ENCODE measurements at regions not wholly inside any gene's neighbourhood (a gene's known extent, or its start where the extent isn't known, plus 50 kb on each side); places are given as distances from the start of the nearest gene placed in this dataset.

GRCh38 chrX:117511379-117511778, 605.2 kb downstream of the KLHL13 start:
- Histone ChIP-seq H3K4me1 (ENCODE audit: control insufficient read depth, low read depth, low read length) (no peaks in the 10 kb centered on the region), H3K23ac (ENCODE audit: low read length) (no peak overlapping the region), H3K18ac (ENCODE audit: low read length) (no peak overlapping the region), H3K27me3 (ENCODE audit: insufficient read depth, low read length, poor library complexity) (no peaks in the 10 kb centered on the region), H3K9ac (ENCODE audit: low read length) (no peak overlapping the region), H3K36me3 (ENCODE audit: control insufficient read depth, insufficient read depth, low read length) (no peaks in the 10 kb centered on the region), H2BK120ac (ENCODE audit: low read depth, low read length) (no peak overlapping the region), H3K79me2 (ENCODE audit: control insufficient read depth, insufficient read depth, low read length) (no peaks in the 10 kb centered on the region), H4K8ac (ENCODE audit: low read depth, low read length) (no peak overlapping the region), H3K4me3 (ENCODE audit: low read length) (no peak overlapping the region), H3K4me2 (ENCODE audit: low read length) (no peak overlapping the region), H3K27ac (ENCODE audit: low read depth, low read length) (no peak overlapping the region), H4K5ac (ENCODE audit: low read length) (no peak overlapping the region), H2BK15ac (replicated peaks; ENCODE audit: low read depth) (no peak overlapping the region), H3K4ac (ENCODE audit: low read depth, low read length) (no peak overlapping the region), H3K79me1 (ENCODE audit: low read length) (no peaks in the 10 kb centered on the region), H3K56ac (ENCODE audit: low read length) (no peak overlapping the region), H2BK5ac (ENCODE audit: low read length) (no peak overlapping the region), H2AK5ac (ENCODE audit: low read length) (no peak overlapping the region)
- DNase-seq, result no peak

GRCh38 chrX:117510453-117510852, 606.2 kb downstream of the KLHL13 start:
- Histone ChIP-seq H3K27ac (ENCODE audit: low read depth, low read length) (no peak overlapping the region), H3K23ac (ENCODE audit: low read length) (no peak overlapping the region), H3K18ac (ENCODE audit: low read length) (no peak overlapping the region), H2AK5ac (ENCODE audit: low read length) (no peak overlapping the region), H3K4me1 (ENCODE audit: control insufficient read depth, low read depth, low read length) (no peaks in the 10 kb centered on the region), H3K4ac (ENCODE audit: low read depth, low read length) (no peak overlapping the region), H3K79me1 (ENCODE audit: low read length) (no peaks in the 10 kb centered on the region), H3K36me3 (ENCODE audit: control insufficient read depth, insufficient read depth, low read length) (no peaks in the 10 kb centered on the region), H3K27me3 (ENCODE audit: insufficient read depth, low read length, poor library complexity) (no peaks in the 10 kb centered on the region), H4K5ac (ENCODE audit: low read length) (no peak overlapping the region), H4K8ac (ENCODE audit: low read depth, low read length) (no peak overlapping the region), H3K79me2 (ENCODE audit: control insufficient read depth, insufficient read depth, low read length) (no peaks in the 10 kb centered on the region), H3K4me3 (ENCODE audit: low read length) (no peak overlapping the region), H2BK5ac (ENCODE audit: low read length) (no peak overlapping the region), H3K4me2 (ENCODE audit: low read length) (no peak overlapping the region), H3K56ac (ENCODE audit: low read length) (no peak overlapping the region), H3K9ac (ENCODE audit: low read length) (no peak overlapping the region), H2BK15ac (replicated peaks; ENCODE audit: low read depth) (no peak overlapping the region), H2BK120ac (ENCODE audit: low read depth, low read length) (no peak overlapping the region)
- no CpG with 5 or more reads among the region's 3 CpGs for WGBS (ENCODE audit: extremely low coverage, insufficient coverage, low lambda C conversion rate)
- peak; percentile 39 for DNase-seq

DNA sequence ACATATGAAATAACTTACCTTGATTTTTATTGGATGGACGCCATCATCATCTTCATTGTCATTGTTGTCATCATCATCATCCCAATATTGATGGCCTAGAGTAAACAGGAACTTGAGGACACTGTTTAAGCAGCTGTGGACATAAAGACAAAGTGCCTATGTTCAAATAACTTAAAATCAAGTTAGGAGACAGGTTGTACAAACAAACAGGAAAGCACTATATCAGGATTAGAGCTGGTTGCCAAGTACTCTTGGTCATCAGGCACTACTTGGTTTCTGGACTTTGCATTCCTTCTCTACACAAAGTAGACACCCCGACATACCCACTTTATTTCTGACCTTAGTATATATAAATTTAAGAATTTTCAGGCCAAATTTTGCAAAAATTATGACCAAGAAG, 608.6 kb downstream of the KLHL13 start:
- Histone ChIP-seq H3K56ac (ENCODE audit: low read length) (no peak overlapping the region), H2BK15ac (replicated peaks; ENCODE audit: low read depth) (no peak overlapping the region), H2BK5ac (ENCODE audit: low read length) (no peak overlapping the region), H4K5ac (ENCODE audit: low read length) (no peak overlapping the region), H3K4me1 (ENCODE audit: control insufficient read depth, low read depth, low read length) (no peaks in the 10 kb centered on the region), H2BK120ac (ENCODE audit: low read depth, low read length) (no peak overlapping the region), H3K23ac (ENCODE audit: low read length) (no peak overlapping the region), H3K79me1 (ENCODE audit: low read length) (no peaks in the 10 kb centered on the region), H3K27me3 (ENCODE audit: insufficient read depth, low read length, poor library complexity) (no peaks in the 10 kb centered on the region), H3K4me2 (ENCODE audit: low read length) (no peak overlapping the region), H4K8ac (ENCODE audit: low read depth, low read length) (no peak overlapping the region), H3K4ac (ENCODE audit: low read depth, low read length) (no peak overlapping the region), H3K4me3 (ENCODE audit: low read length) (no peak overlapping the region), H3K9ac (ENCODE audit: low read length) (no peak overlapping the region), H3K27ac (ENCODE audit: low read depth, low read length) (no peak overlapping the region), H3K36me3 (ENCODE audit: control insufficient read depth, insufficient read depth, low read length) (no peaks in the 10 kb centered on the region), H2AK5ac (ENCODE audit: low read length) (no peak overlapping the region), H3K79me2 (ENCODE audit: control insufficient read depth, insufficient read depth, low read length) (no peaks in the 10 kb centered on the region), H3K18ac (ENCODE audit: low read length) (no peak overlapping the region)
- WGBS (ENCODE audit: extremely low coverage, insufficient coverage, low lambda C conversion rate), result no CpG with 5 or more reads among the region's 2 CpGs
- DNase-seq, result no peak

GRCh38 chrX:117487421-117487820, 629.2 kb downstream of the KLHL13 start:
- no CpG with 5 or more reads among the region's 1 CpG for WGBS (ENCODE audit: extremely low coverage, insufficient coverage, low lambda C conversion rate)
- no peak for DNase-seq

GRCh38 chrX:117483950-117484349, 632.7 kb downstream of the KLHL13 start:
- DNase-seq, result no peak
- Histone ChIP-seq H3K23ac (ENCODE audit: low read length) (no peak overlapping the region), H2BK5ac (ENCODE audit: low read length) (no peak overlapping the region), H3K9ac (ENCODE audit: low read length) (no peak overlapping the region), H3K4ac (ENCODE audit: low read depth, low read length) (no peak overlapping the region), H2BK15ac (replicated peaks; ENCODE audit: low read depth) (no peak overlapping the region), H3K4me2 (ENCODE audit: low read length) (no peak overlapping the region), H3K27ac (ENCODE audit: low read depth, low read length) (no peak overlapping the region), H3K36me3 (ENCODE audit: control insufficient read depth, insufficient read depth, low read length) (no peaks in the 10 kb centered on the region), H3K18ac (ENCODE audit: low read length) (no peak overlapping the region), H3K79me2 (ENCODE audit: control insufficient read depth, insufficient read depth, low read length) (no peaks in the 10 kb centered on the region), H3K4me3 (ENCODE audit: low read length) (no peak overlapping the region), H4K5ac (ENCODE audit: low read length) (no peak overlapping the region), H3K27me3 (ENCODE audit: insufficient read depth, low read length, poor library complexity) (no peaks in the 10 kb centered on the region), H3K56ac (ENCODE audit: low read length) (no peak overlapping the region), H2AK5ac (ENCODE audit: low read length) (no peak overlapping the region), H3K4me1 (ENCODE audit: control insufficient read depth, low read depth, low read length) (no peaks in the 10 kb centered on the region), H3K79me1 (ENCODE audit: low read length) (no peaks in the 10 kb centered on the region), H4K8ac (ENCODE audit: low read depth, low read length) (no peak overlapping the region), H2BK120ac (ENCODE audit: low read depth, low read length) (no peak overlapping the region)
- no CpG with 5 or more reads among the region's 6 CpGs for WGBS (ENCODE audit: extremely low coverage, insufficient coverage, low lambda C conversion rate)

More at GRCh38 chrX:117487421-117487820, 629.2 kb downstream of the KLHL13 start:
- Histone ChIP-seq H2BK120ac (ENCODE audit: low read depth, low read length) (no peak overlapping the region), H3K4ac (ENCODE audit: low read depth, low read length) (no peak overlapping the region), H2BK5ac (ENCODE audit: low read length) (no peak overlapping the region), H3K18ac (ENCODE audit: low read length) (no peak overlapping the region), H3K27ac (ENCODE audit: low read depth, low read length) (no peak overlapping the region), H3K56ac (ENCODE audit: low read length) (no peak overlapping the region), H3K4me3 (ENCODE audit: low read length) (no peak overlapping the region), H4K8ac (ENCODE audit: low read depth, low read length) (no peak overlapping the region), H3K4me1 (ENCODE audit: control insufficient read depth, low read depth, low read length) (no peaks in the 10 kb centered on the region), H2BK15ac (replicated peaks; ENCODE audit: low read depth) (no peak overlapping the region), H4K5ac (ENCODE audit: low read length) (no peak overlapping the region), H3K9ac (ENCODE audit: low read length) (no peak overlapping the region), H3K4me2 (ENCODE audit: low read length) (no peak overlapping the region), H3K27me3 (ENCODE audit: insufficient read depth, low read length, poor library complexity) (no peaks in the 10 kb centered on the region), H3K23ac (ENCODE audit: low read length) (no peak overlapping the region), H3K79me2 (ENCODE audit: control insufficient read depth, insufficient read depth, low read length) (no peaks in the 10 kb centered on the region), H2AK5ac (ENCODE audit: low read length) (no peak overlapping the region), H3K36me3 (ENCODE audit: control insufficient read depth, insufficient read depth, low read length) (no peaks in the 10 kb centered on the region), H3K79me1 (ENCODE audit: low read length) (no peaks in the 10 kb centered on the region)

GRCh38 chrX:117458243-117458968, 658.2 kb downstream of the KLHL13 start:
- no peaks in the 10 kb centered on the region for H3K36me3 ChIP-seq (ENCODE audit: control insufficient read depth, insufficient read depth, low read length)
- no CpG with 5 or more reads among the region's 1 CpG for WGBS (ENCODE audit: extremely low coverage, insufficient coverage, low lambda C conversion rate)

More at GRCh38 chrX:117458243-117458968, 658.2 kb downstream of the KLHL13 start:
- Histone ChIP-seq H2BK15ac (replicated peaks; ENCODE audit: low read depth) (no peak overlapping the region), H3K4ac (ENCODE audit: low read depth, low read length) (no peak overlapping the region), H3K79me1 (ENCODE audit: low read length) (no peaks in the 10 kb centered on the region), H3K23ac (ENCODE audit: low read length) (no peak overlapping the region), H4K5ac (ENCODE audit: low read length) (no peak overlapping the region), H3K4me1 (ENCODE audit: control insufficient read depth, low read depth, low read length) (no peaks in the 10 kb centered on the region), H2BK120ac (ENCODE audit: low read depth, low read length) (no peak overlapping the region), H3K4me2 (ENCODE audit: low read length) (no peak overlapping the region), H2AK5ac (ENCODE audit: low read length) (no peak overlapping the region), H3K56ac (ENCODE audit: low read length) (no peak overlapping the region), H2BK5ac (ENCODE audit: low read length) (no peak overlapping the region), H4K8ac (ENCODE audit: low read depth, low read length) (no peak overlapping the region), H3K18ac (ENCODE audit: low read length) (no peak overlapping the region), H3K79me2 (ENCODE audit: control insufficient read depth, insufficient read depth, low read length) (no peaks in the 10 kb centered on the region), H3K27me3 (ENCODE audit: insufficient read depth, low read length, poor library complexity) (no peaks in the 10 kb centered on the region), H3K4me3 (ENCODE audit: low read length) (no peak overlapping the region), H3K9ac (ENCODE audit: low read length) (no peak overlapping the region), H3K27ac (ENCODE audit: low read depth, low read length) (no peak overlapping the region)
- DNase-seq, result no peak

Data from mesendoderm (in vitro differentiated cells).